Kidney (tissue), 13 donors: ENCODE measurements at regions not wholly inside any gene's neighbourhood (a gene's known extent, or its start where the extent isn't known, plus 50 kb on each side); places are given as distances from the start of the nearest gene placed in this dataset.

Source experiments
- DNase-seq, 5 donors: peaks; one replicate each; pipeline ENCODE4 v3.0.0-alpha.2; 2013 to 2020
- FAIRE-seq: peaks from 2 replicates; lab custom pipeline; 2012; peaks lifted over from hg19 to GRCh38; lab: Jason Lieb, UNC
- H3K27ac ChIP-seq, 2 donors: one replicate each; pipeline ENCODE4 v1.7.0; 2013; ENCODE audit warnings: low read depth in 2 of 2, low read length in 2 of 2, inconsistent platforms in 1 of 2
- H3K27me3 ChIP-seq: one replicate; pipeline ENCODE4 v1.7.1; 2013; ENCODE audit warnings: low read length, inconsistent platforms; ENCODE audit not compliant: control insufficient read depth, insufficient read depth
- H3K36me3 ChIP-seq, 3 donors: one replicate each; pipeline versions ENCODE4 v1.7.0 to v1.7.1; 2013; ENCODE audit warnings: low read length in 3 of 3, control low read depth in 1 of 3, inconsistent platforms in 1 of 3; ENCODE audit not compliant: insufficient read depth in 3 of 3, control insufficient read depth in 2 of 3
- H3K4me1 ChIP-seq, 3 donors: one replicate each; pipeline versions ENCODE4 v1.7.0 to v1.7.1; 2013; ENCODE audit warnings: low read length in 3 of 3, inconsistent platforms in 1 of 3, low read depth in 1 of 3; ENCODE audit not compliant: control insufficient read depth in 2 of 3, insufficient read depth in 2 of 3
- H3K4me3 ChIP-seq, 3 donors: one replicate each; pipeline versions ENCODE4 v1.7.0 to v1.8.1; 2013; ENCODE audit warnings: low read length in 3 of 3, control low read depth in 1 of 3, inconsistent platforms in 1 of 3
- H3K9ac ChIP-seq, 3 donors: one replicate each; pipeline versions ENCODE4 v1.7.0 to v1.7.1; 2013; ENCODE audit warnings: low read length in 3 of 3, control low read depth in 1 of 3, inconsistent platforms in 1 of 3
- H3K9me3 ChIP-seq, 3 donors: one replicate each; pipeline versions ENCODE4 v1.7.0 to v1.7.1; 2013; ENCODE audit warnings: low read length in 3 of 3, control low read depth in 1 of 3, inconsistent platforms in 1 of 3; ENCODE audit not compliant: control insufficient read depth in 2 of 3, insufficient read depth in 1 of 3
- intact Hi-C: fragments of 100-400 bp; cut with DNase I; formaldehyde crosslinking; loops from one replicate; pipeline ENCODE4 v1.11.1; 2022
- TF ChIP-seq, protein P1 (sequence below): IDR thresholded peaks from 3 replicates; pipeline ENCODE4 v1.5.1; 2012; ENCODE audit warnings: mild to moderate bottlenecking, moderate library complexity, borderline replicate concordance; ENCODE audit not compliant: insufficient read depth; ENCODE audit errors: extremely low read depth
- donor health status: control.
- donor health status: control.
- donor health status: control.
- donor health status: control.
- donor health status: control.
- donor health status: DM: yes; HTN: yes; CAD: no.
- donor health status: Normal renal cell carcinoma (clear cell type).

DNA sequence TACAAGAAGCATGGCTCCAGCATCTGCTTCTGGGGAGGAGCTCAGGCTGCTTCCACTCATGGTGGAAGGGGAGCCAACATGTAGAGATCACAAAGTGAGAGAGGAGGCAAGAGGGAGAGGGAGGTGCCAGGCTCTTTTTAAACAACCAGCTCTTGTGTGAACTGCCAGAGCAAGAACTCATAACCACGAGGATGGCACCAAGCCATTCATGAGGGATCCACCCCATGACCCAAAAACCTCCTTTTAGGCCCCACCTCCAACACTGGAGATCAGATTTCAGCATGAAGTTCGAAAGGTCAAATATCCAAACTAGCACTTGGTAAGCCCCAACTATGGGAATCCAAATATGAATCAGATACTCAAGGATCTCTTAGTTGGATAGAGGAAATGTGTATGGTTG is 131.2 kb downstream of the RXFP2 start:
- FAIRE-seq, result no peak
- intact Hi-C loops, result no loop called here

DNA sequence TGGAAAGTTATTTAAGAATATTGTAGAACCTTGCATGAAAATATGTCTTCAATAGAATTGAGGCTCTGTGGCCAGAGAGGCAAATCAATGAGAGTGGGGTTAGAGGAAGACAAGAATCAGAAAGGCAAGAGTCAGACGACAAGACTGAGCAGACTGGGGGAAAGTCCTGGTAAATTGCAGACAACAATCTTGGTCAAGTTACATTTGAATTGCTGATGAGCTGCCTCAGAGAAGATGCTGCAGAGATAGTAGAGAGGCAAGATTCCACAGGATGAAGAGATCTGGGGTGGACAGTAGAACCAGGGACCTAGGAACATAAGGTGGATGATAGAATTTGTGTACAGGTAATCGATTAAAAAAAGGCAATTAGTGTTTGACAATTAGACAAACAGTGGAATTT is 133.8 kb downstream of the RXFP2 start:
- H3K27ac ChIP-seq, result no peak overlapping the region
- DNase-seq (no peak), FAIRE-seq (no peak)
- H3K4me1 ChIP-seq, result no peaks in the 10 kb centered on the region
- H3K36me3 ChIP-seq, result no peaks in the 10 kb centered on the region
- TF ChIP-seq, protein P1, sequence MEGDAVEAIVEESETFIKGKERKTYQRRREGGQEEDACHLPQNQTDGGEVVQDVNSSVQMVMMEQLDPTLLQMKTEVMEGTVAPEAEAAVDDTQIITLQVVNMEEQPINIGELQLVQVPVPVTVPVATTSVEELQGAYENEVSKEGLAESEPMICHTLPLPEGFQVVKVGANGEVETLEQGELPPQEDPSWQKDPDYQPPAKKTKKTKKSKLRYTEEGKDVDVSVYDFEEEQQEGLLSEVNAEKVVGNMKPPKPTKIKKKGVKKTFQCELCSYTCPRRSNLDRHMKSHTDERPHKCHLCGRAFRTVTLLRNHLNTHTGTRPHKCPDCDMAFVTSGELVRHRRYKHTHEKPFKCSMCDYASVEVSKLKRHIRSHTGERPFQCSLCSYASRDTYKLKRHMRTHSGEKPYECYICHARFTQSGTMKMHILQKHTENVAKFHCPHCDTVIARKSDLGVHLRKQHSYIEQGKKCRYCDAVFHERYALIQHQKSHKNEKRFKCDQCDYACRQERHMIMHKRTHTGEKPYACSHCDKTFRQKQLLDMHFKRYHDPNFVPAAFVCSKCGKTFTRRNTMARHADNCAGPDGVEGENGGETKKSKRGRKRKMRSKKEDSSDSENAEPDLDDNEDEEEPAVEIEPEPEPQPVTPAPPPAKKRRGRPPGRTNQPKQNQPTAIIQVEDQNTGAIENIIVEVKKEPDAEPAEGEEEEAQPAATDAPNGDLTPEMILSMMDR, result no peak
- intact Hi-C loops, result no loop called here
- H3K27me3 ChIP-seq, result no peaks in the 10 kb centered on the region
- no peak overlapping the region for H3K9ac ChIP-seq
- H3K4me3 ChIP-seq, result no peak overlapping the region
- no peaks in the 10 kb centered on the region for H3K9me3 ChIP-seq

More for the DNA sequence above, 131.2 kb downstream of the RXFP2 start:
- TF ChIP-seq, protein P1, result no peak
- DNase-seq, result no peak
- Histone ChIP-seq H3K36me3 (no peaks in the 10 kb centered on the region), H3K27me3 (no peaks in the 10 kb centered on the region), H3K4me3 (no peak overlapping the region), H3K9ac (no peak overlapping the region), H3K4me1 (peaks cover 0 to 5% (median 0%) of the 10 kb centered on the region in 3 donors), H3K9me3 (no peaks in the 10 kb centered on the region), H3K27ac (no peak overlapping the region)

DNA sequence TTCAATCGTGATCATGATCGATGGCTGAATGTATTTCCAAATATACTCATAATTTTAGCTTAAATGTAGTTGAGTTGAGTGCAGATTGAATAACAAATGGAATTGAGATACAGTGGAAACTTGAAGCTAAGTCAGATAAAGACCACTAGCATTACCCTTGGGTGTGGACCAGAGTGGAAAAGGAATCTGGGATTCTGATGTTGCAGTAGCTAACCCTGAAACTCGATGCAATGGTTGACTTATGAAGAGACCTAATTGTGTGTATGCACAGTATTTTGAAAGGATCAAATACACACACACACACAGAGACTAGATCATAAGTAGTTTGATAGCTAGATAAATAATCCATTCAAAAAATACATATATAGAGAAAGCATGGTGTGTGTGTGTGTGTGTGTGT is 135.8 kb downstream of the RXFP2 start:
- Histone ChIP-seq H3K9ac (no peak overlapping the region), H3K27me3 (no peaks in the 10 kb centered on the region), H3K27ac (no peak overlapping the region), H3K36me3 (no peaks in the 10 kb centered on the region), H3K9me3 (no peaks in the 10 kb centered on the region), H3K4me1 (no peaks in the 10 kb centered on the region), H3K4me3 (no peak overlapping the region)
- intact Hi-C loops, result no loop called here
- no peak for DNase-seq
- TF ChIP-seq, protein P1, result no peak
- FAIRE-seq, result no peak

DNA sequence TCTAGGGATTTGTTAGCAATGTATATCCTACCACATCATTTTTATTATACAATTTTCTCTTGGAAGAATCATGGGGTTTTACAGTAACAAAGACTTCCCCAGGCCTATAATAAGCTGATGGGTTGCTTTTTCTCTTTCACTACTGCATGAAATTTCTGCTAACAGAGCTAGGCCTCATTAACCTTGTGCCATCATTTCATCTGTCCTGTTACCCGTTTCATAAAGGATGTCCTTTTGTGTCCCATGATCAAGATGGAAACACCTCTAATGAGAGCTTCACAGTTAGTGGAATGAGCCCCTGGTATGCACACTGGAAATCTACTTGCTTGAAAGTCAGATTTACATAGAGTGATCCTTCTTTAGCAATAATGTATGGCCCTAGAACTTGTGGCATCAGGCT is 138.7 kb downstream of the RXFP2 start:
- no peak for DNase-seq
- Histone ChIP-seq H3K9ac (no peak overlapping the region), H3K27ac (no peak overlapping the region), H3K4me3 (no peak overlapping the region), H3K9me3 (no peaks in the 10 kb centered on the region), H3K4me1 (no peaks in the 10 kb centered on the region), H3K27me3 (no peaks in the 10 kb centered on the region), H3K36me3 (no peaks in the 10 kb centered on the region)
- TF ChIP-seq, protein P1, result no peak
- FAIRE-seq, result no peak
- intact Hi-C loops, result no loop called here
